K562 (cell line): ENCODE measurements at regions not wholly inside any gene's neighbourhood (a gene's known extent, or its start where the extent isn't known, plus 50 kb on each side); places are given as distances from the start of the nearest gene placed in this dataset.

Experiments
- CUX1 ChIP-seq: fragments of 200-800 bp; sonication (Bioruptor generic); IDR thresholded peaks from 2 replicates; pipeline ENCODE4 v1.6.1; 2016; ENCODE audit warnings: missing genetic modification characterization, missing compliant biosample characterization
- FOXK2 ChIP-seq, 2 experiments: fragments of 450-650 bp; IDR thresholded peaks in 1 of 2; conservative IDR thresholded peaks in 1 of 2; 2 replicates each; pipeline ENCODE4 v1.6.1; 2016; ENCODE audit warnings: low read depth in 2 of 2, mild to moderate bottlenecking in 1 of 2
- NCOR1 ChIP-seq: fragments of 450-650 bp; IDR thresholded peaks from 2 replicates; pipeline ENCODE4 v1.6.1; 2016; ENCODE audit warnings: mild to moderate bottlenecking, moderate library complexity
- SMC3 ChIP-seq: conservative IDR thresholded peaks from 2 replicates; pipeline ENCODE4 v1.6.1; 2011; ENCODE audit warnings: low read depth, low read length, improper control_type of control experiment; ENCODE audit not compliant: insufficient read depth
- ZNF175 ChIP-seq: fragments of 200-800 bp; sonication (Bioruptor generic); IDR thresholded peaks from 2 replicates; pipeline ENCODE4 v1.6.1; 2016; ENCODE audit warnings: low read depth, mild to moderate bottlenecking, missing genetic modification characterization, missing compliant biosample characterization
- ZZZ3 ChIP-seq: fragments of 450-650 bp; IDR thresholded peaks from 2 replicates; pipeline ENCODE4 v1.6.1; 2016; ENCODE audit warnings: antibody characterized with exemption, mild to moderate bottlenecking, moderate library complexity
- TF ChIP-seq, protein P1 (sequence below): fragments of 450-650 bp; formaldehyde crosslinking; IDR thresholded peaks from 2 replicates; pipeline ENCODE4 v1.4.0; 2022; ENCODE audit warnings: missing genetic modification characterization

DNA sequence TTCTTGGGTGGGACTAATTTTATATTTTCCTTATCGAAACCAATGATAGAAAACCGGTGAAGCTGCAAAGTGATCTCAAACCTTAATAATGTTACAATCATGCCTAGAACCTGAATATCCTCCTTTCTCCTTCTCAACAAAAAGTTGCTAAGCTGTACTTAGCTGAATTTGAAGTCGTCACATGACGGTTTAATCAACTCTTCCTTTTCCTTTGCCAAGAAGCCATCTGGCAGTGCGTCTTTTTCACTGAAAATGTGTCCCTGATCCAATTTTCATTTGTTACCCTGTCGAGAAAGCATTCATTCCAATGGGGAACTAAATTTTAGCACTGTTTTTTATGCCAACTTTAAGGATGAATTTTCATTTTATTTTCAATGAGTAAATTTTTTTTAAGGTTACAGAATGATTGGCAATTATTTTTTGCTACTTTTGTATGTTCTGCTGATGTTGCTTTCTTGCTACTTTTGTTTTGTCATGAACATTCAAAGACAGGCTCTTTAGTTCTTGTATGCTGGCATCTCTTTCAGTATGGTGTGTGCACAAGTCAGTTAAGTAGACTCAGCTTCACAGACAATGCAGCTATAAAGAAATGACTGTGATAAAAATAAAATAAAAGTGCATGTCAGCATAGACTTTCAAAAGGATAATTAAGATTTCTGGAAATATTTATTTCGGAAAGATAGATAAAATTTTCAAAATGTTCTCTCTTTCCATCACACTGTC lies 980.0 kb downstream of the DNAJB9 start:
- no peak for TF ChIP-seq FOXK2 (conservative IDR thresholded peaks at IDR 0.05 in 1 of 2, IDR thresholded peaks at IDR 0.05 in 1 of 2; ENCODE audit: low read depth in 2 of 2)
- TF ChIP-seq ZZZ3: no peak
- TF ChIP-seq, protein P1, sequence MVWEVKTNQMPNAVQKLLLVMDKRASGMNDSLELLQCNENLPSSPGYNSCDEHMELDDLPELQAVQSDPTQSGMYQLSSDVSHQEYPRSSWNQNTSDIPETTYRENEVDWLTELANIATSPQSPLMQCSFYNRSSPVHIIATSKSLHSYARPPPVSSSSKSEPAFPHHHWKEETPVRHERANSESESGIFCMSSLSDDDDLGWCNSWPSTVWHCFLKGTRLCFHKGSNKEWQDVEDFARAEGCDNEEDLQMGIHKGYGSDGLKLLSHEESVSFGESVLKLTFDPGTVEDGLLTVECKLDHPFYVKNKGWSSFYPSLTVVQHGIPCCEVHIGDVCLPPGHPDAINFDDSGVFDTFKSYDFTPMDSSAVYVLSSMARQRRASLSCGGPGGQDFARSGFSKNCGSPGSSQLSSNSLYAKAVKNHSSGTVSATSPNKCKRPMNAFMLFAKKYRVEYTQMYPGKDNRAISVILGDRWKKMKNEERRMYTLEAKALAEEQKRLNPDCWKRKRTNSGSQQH: no peak
- no peak for TF ChIP-seq NCOR1
- no peak for TF ChIP-seq SMC3
- no peak for TF ChIP-seq ZNF175
- no peak for TF ChIP-seq CUX1 (CRISPR knock-in tag)
